H7 (cell line): ENCODE measurements at regions not wholly inside any gene's neighbourhood (a gene's known extent, or its start where the extent isn't known, plus 50 kb on each side); places are given as distances from the start of the nearest gene placed in this dataset.

Experiments used
- DNase-seq: peaks from one replicate; pipeline ENCODE4 v3.0.0; 2012
- H3K27me3 ChIP-seq: 2 replicates; pipeline ENCODE4 v1.6.0; 2011; ENCODE audit warnings: mild to moderate bottlenecking, low read length; ENCODE audit not compliant: control insufficient read depth, insufficient read depth
- H3K36me3 ChIP-seq: replicated peaks from 2 replicates; pipeline ENCODE4 v1.5.1; 2011; ENCODE audit warnings: low read length; ENCODE audit not compliant: control insufficient read depth, insufficient read depth
- H3K4me3 ChIP-seq: 2 replicates; pipeline ENCODE4 v1.5.1; 2011; ENCODE audit warnings: low read depth, mild to moderate bottlenecking, control low read depth, low read length, moderate library complexity; ENCODE audit not compliant: insufficient read depth

GRCh38 chr17:70872103-70872502 lies 702.8 kb downstream of the KCNJ2 start:
- no peaks in the 10 kb centered on the region for H3K27me3 ChIP-seq
- no peak overlapping the region for H3K4me3 ChIP-seq
- no peaks in the 10 kb centered on the region for H3K36me3 ChIP-seq
- DNase-seq: no peak

GRCh38 chr17:70875729-70876310 lies 706.5 kb downstream of the KCNJ2 start:
- Histone ChIP-seq H3K4me3 (no peak overlapping the region), H3K27me3 (no peaks in the 10 kb centered on the region), H3K36me3 (no peaks in the 10 kb centered on the region)
- DNase-seq: no peak

- Histone ChIP-seq H3K4me3 (no peak overlapping the region), H3K27me3 (no peaks in the 10 kb centered on the region), H3K36me3 (no peaks in the 10 kb centered on the region)
- DNase-seq: no peak
These were observed 709.5 kb downstream of the KCNJ2 start for GRCh38 chr17:70878879-70879278.

GRCh38 chr17:70879401-70879800 lies 710.1 kb downstream of the KCNJ2 start:
- H3K27me3 ChIP-seq: no peaks in the 10 kb centered on the region
- no peaks in the 10 kb centered on the region for H3K36me3 ChIP-seq
- no peak for DNase-seq
- H3K4me3 ChIP-seq: no peak overlapping the region

- Histone ChIP-seq H3K36me3 (no peaks in the 10 kb centered on the region), H3K4me3 (no peak overlapping the region), H3K27me3 (no peaks in the 10 kb centered on the region)
- no peak for DNase-seq
These were observed 711.8 kb downstream of the KCNJ2 start for GRCh38 chr17:70881093-70881492.

GRCh38 chr17:70882504-70882903 lies 713.2 kb downstream of the KCNJ2 start:
- Histone ChIP-seq H3K4me3 (no peak overlapping the region), H3K27me3 (no peaks in the 10 kb centered on the region), H3K36me3 (no peaks in the 10 kb centered on the region)
- no peak for DNase-seq

- no peak for DNase-seq
- no peak overlapping the region for H3K4me3 ChIP-seq
- no peaks in the 10 kb centered on the region for H3K27me3 ChIP-seq
- H3K36me3 ChIP-seq: no peaks in the 10 kb centered on the region
These were observed 717.3 kb downstream of the KCNJ2 start for GRCh38 chr17:70886648-70887047.

GRCh38 chr17:70888324-70888723 lies 719.0 kb downstream of the KCNJ2 start:
- no peak for DNase-seq
- H3K36me3 ChIP-seq: no peaks in the 10 kb centered on the region
- no peaks in the 10 kb centered on the region for H3K27me3 ChIP-seq
- no peak overlapping the region for H3K4me3 ChIP-seq

- no peaks in the 10 kb centered on the region for H3K36me3 ChIP-seq
- H3K27me3 ChIP-seq: no peaks in the 10 kb centered on the region
- DNase-seq: no peak
- no peak overlapping the region for H3K4me3 ChIP-seq
These were observed 722.0 kb downstream of the KCNJ2 start for GRCh38 chr17:70891306-70891705.

- Histone ChIP-seq H3K27me3 (no peaks in the 10 kb centered on the region), H3K36me3 (no peaks in the 10 kb centered on the region), H3K4me3 (no peak overlapping the region)
- DNase-seq: no peak
These were observed 723.2 kb downstream of the KCNJ2 start for GRCh38 chr17:70892527-70892926.

GRCh38 chr17:70896843-70897242 lies 727.5 kb downstream of the KCNJ2 start:
- Histone ChIP-seq H3K36me3 (no peaks in the 10 kb centered on the region), H3K27me3 (no peaks in the 10 kb centered on the region), H3K4me3 (no peak overlapping the region)
- DNase-seq: no peak

GRCh38 chr17:70897446-70897845 lies 728.1 kb downstream of the KCNJ2 start:
- no peaks in the 10 kb centered on the region for H3K27me3 ChIP-seq
- no peaks in the 10 kb centered on the region for H3K36me3 ChIP-seq
- no peak for DNase-seq
- H3K4me3 ChIP-seq: no peak overlapping the region

GRCh38 chr17:70901870-70902269 lies 732.5 kb downstream of the KCNJ2 start:
- DNase-seq: no peak
- no peaks in the 10 kb centered on the region for H3K36me3 ChIP-seq
- H3K4me3 ChIP-seq: no peak overlapping the region
- H3K27me3 ChIP-seq: no peaks in the 10 kb centered on the region

- Histone ChIP-seq H3K4me3 (no peak overlapping the region), H3K36me3 (no peaks in the 10 kb centered on the region), H3K27me3 (no peaks in the 10 kb centered on the region)
- DNase-seq: no peak
These were observed 736.5 kb downstream of the KCNJ2 start for GRCh38 chr17:70905796-70906195.

GRCh38 chr17:70906808-70907207 lies 737.5 kb downstream of the KCNJ2 start:
- Histone ChIP-seq H3K4me3 (no peak overlapping the region), H3K27me3 (no peaks in the 10 kb centered on the region), H3K36me3 (no peaks in the 10 kb centered on the region)
- peak; percentile 7 for DNase-seq
